NOMO-1 (cell line): ENCODE measurements at regions not wholly inside any gene's neighbourhood (a gene's known extent, or its start where the extent isn't known, plus 50 kb on each side); places are given as distances from the start of the nearest gene placed in this dataset.

Source experiments
- DNase-seq, 2 experiments: peaks; one replicate each; lab custom pipeline; 2025; ENCODE audit not compliant: unreplicated experiment in 2 of 2; lab: John Stamatoyannopoulos, UW

DNA sequence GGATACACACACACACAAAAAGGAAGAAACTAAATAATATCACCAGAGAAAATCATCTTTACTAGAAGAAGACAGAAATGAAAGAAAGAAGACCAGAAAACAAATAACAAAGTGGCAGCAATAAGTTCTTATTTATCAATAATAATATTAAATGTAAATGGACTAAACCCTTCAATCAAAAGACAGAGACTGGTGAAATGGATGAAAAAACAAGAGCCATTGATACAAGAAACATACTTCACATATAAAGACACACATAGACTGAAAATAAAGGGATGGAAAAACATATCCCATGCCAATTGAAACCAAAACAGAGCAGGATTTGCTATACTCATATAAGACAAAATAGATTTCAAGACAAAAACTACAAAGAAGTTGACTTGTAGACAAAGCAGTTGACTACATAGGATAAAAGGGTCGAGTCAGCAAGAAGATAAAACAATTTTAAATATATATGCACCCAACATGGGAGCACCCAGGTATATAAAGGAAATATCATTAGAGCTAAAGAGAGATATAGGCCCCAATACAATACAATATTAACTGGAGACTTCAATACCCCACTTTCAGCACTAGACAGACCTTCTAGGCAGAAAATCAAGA lies 259.4 kb downstream of the EPM2A start:
- DNase-seq: no peak

- DNase-seq: no peak
Observed at GRCh38 chr6:145480024-145480423, 255.3 kb downstream of the EPM2A start.

- no peak for DNase-seq
Observed at GRCh38 chr6:145483191-145483996, 251.9 kb downstream of the EPM2A start.

DNA sequence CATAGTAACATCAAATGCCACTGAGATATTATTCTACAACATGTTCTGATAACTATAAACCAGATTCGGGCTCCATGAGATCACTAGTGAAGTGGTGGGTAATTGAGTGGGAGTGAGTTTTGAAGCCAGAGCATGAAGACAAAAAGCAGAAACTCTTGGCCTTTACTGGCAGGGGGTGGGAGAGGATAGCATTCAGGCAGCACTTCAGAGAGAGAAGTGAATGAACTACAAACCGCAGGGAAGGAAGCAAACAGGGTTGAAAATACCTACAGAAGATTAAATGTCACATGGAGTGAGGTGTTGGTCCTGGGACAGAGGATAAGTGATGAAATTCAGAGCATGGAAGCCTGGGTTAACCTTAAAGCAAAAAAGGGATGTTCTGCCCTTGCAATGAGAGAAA lies 250.0 kb downstream of the EPM2A start:
- no peak for DNase-seq

GRCh38 chr6:145486306-145486705 lies 249.0 kb downstream of the EPM2A start:
- no peak for DNase-seq

DNA sequence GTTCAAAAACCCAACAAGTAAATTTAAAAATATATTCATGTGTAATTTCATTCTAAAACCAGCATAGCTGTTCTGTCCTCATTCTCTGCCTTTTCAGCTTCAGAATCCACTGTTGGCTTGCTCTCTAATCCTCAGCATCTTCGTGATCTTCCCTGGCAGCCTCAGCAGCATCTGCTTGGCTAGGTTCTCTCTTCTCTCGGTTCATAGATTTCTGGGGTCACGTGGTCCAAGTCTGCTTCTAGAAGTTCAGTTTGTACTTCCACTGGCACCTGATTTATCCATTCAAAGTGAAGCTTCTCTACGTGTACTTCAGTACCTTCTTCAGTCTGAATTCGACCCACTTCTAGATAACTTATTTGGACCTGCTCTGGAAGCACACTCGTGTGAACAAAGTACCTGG lies 245.7 kb downstream of the EPM2A start:
- no peak for DNase-seq

- no peak for DNase-seq
Observed at GRCh38 chr6:145490068-145490467, 245.3 kb downstream of the EPM2A start.

GRCh38 chr6:145491126-145491525 lies 244.2 kb downstream of the EPM2A start:
- no peak for DNase-seq

DNA sequence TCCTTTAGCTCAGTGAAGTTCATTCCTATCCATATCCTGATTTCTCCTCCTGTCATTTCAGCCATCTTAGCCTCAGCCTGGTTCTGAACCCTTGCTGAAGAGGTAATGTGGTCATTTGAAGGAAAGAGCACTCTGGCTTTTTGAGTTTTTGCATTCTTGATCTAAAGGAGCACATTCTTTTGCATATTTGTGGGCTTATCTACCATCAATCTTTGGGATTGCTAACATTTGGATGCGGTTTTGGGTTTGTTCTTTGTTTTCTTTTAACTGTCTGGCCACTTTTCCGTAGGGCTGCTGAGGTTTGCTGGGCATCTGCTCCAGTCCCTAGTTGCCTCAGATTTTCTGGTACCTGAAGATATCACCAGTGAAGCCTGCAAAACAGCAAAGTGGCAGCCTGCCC lies 238.3 kb downstream of the EPM2A start:
- DNase-seq: no peak

DNA sequence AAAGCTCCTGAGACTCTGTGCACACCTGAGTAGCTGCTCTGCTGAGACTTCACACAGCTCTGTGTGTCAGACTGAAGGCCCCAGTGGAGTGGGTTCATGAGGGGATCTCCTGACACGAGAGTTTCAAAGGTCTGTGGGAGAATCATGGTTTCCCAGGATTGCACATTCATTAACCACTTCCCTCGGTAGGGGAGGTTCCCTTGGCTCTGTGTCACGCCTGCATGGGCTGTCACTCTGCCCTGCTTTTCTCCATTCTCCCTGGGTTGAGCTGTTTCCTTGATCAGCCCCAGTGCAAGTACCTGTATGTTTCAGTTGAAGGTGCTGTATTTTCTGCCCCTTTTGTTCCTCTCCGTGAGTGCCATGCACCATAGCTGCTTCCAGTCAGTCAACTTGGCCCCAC lies 236.9 kb downstream of the EPM2A start:
- no peak for DNase-seq

DNA sequence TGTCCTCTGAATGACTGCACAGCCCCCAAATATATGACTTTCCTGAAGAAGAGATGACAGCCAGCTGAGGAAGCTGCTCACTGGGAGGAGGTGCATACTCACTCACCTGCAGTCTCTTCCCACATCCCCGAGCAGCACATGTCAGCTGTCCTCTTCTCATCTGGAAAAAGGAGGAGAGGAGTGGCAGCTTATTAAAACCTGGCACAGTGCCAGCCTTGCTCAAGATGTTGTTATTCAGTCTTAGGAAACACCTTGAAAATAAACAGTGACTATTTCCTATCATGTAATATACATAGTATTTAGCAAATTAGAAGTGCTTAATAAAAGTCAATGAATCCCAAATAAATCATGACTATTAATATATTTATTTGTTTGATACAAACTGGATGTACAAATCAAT lies 232.9 kb downstream of the EPM2A start:
- no peak for DNase-seq

DNA sequence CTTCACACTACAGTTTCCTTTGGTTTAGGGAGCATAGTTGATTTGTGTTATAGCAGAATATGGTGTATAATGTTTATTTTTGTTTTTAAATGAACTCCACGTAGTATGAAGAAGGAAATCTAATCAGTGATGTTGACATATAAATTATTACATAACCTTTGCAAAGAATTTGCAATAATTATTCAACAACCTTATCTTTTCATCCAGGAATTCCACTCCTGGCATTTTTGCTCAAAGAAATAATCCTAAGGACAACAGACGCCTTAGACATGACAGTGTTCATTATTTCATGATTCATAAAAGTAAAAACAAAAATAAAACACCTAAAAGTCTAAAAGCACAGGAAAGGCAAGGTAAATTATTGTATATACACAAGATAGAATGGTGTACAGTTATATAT lies 229.2 kb downstream of the EPM2A start:
- no peak for DNase-seq

DNA sequence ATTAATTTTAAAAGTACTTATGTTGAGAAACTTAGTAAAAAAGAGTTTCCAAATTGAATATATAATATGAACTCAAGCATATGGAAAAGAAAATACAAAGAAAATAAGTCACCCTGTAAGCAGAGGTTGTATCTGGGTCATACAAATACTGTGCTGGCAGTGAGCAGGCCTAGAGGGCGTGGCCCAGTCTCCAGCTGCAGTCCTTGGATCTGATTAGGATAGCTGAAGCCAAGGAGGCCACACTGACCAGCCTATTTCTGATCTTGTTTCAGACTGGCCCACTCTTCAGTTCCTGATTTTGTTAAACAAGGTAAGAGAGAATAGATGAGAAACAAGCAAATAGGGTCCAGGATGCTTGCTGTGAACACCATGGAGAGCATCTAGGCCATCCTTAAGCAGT lies 228.8 kb downstream of the EPM2A start:
- DNase-seq: no peak

- no peak for DNase-seq
Observed at GRCh38 chr6:145507239-145507638, 228.1 kb downstream of the EPM2A start.

GRCh38 chr6:145508107-145508506 lies 227.2 kb downstream of the EPM2A start:
- DNase-seq: no peak

DNA sequence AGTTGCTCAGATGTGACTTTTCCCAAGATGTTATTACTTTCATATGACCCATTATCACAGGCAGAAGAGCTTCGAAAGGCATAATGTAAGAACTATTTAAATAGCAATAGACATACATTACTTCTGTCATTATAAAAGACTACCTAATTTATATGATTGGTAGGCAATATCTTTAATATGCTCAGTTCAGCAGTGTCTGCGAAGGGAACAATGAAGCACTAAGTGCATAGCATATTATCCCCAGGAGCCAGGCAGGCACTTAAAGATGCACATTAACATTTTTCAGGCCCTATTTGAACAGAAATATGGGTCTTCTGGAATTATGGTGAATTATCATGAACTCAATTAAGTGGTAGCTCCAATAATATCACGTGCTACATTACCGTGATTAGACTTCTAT lies 217.8 kb downstream of the EPM2A start:
- DNase-seq: no peak

DNA sequence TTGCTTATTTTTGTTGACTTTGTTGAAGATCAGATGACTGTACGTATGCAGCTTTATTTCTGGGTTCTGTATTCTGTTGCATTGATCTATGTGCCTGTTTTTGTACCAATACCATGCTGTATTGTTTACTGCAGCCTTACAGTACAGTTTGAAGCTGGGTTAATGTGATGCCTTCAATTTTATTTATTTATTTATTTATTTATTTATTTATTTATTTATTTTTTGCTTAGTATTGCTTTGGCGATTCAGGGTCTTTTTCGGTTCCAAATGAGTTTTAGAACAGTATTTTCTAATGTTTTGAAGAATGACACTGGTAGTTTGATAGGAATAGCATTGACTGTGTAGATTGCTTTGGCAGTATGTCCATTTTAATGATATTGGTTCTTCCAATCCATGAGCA lies 210.3 kb downstream of the EPM2A start:
- DNase-seq: no peak

DNA sequence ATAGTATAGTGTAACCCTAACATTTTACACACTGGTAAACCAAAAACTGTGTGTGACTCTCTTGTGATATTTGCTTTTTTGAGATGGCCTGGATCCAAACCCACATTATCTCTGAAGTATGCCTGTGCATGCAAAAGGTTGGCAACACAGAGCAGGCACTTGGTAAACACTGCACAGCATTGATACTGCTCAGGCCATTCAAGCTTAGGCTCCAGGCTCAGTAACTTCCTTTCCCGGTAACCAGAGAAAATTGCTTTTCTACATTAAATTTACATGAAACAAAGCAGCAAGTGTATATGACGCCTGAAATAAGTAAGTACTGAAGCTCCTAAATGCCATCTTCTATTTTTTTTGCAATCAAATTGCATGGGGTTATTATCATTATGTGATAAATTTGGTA lies 205.7 kb downstream of the EPM2A start:
- DNase-seq: no peak

DNA sequence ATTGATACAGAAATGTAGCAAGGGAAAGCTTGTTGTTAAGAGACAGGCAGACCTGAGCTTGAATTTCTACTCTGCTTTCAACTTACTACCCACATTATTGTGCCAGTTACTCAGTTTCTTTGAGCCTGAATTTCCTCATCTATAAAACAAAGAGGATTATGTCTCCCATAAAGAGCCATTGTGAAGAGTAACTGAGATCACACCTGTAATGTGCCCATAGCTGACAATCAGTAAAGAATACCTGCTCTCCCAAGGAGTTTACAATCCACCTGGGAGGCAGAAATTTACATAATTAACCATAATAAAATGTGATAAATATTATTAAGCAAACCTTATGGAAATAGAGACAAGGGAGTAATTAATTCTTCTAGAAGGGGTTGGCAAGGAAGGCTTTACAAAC lies 204.9 kb downstream of the EPM2A start:
- DNase-seq: no peak

DNA sequence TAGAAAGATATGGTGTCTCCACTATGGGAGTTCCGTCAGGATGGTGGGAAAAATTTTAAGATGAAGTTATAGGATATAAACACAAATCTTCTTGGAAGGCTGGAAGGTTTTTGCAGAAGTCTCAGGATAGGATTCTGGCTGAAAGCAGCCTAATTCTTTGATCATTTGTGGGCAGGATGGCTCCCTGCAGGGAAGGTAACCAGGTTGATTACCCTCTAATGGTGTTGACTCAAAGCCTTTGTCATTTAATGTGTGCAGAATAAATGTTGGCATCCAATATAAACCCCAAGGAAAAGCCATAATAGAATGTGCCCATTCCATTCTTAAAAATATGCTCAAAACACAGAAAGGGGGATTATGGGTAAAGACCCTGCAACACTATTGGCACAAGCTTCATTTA lies 204.3 kb downstream of the EPM2A start:
- DNase-seq: no peak

DNA sequence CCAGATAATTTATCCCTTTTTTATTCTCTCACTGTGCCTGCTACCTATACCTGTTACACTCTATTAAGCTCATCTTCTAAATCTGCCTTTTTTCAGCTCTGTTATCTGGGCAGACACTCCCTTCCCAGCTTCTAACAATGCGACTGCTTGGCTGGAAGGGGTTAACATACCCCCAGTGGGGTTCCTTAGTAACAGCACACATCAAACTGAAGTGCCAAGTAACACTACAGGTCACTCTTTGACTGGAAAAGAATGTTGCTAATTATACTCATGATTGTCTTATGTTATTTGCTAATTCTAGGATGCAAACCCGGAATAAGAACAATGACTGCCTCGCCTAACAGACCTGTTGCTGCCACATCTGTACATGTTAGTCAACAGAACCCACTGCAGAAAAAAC lies 203.5 kb downstream of the EPM2A start:
- no peak for DNase-seq

DNA sequence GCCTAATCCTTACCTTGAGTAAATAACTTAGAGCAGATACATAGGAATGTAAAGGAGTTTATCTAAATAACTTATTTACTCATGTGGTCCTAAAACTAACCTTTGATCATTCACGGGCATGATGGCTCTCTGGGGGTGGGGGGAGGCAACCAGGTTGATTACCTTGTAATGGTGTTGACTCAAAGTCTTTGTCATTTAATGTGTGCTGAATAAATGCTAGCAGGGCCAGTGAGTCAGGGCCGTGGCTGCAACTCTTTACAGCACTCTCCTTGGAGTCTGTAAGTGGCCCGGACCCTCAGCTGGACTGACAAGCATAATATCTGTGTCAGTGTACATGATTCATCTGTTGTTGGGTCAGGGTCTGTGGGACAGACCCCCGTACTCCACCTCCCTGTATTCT lies 203.0 kb downstream of the EPM2A start:
- DNase-seq: no peak

DNA sequence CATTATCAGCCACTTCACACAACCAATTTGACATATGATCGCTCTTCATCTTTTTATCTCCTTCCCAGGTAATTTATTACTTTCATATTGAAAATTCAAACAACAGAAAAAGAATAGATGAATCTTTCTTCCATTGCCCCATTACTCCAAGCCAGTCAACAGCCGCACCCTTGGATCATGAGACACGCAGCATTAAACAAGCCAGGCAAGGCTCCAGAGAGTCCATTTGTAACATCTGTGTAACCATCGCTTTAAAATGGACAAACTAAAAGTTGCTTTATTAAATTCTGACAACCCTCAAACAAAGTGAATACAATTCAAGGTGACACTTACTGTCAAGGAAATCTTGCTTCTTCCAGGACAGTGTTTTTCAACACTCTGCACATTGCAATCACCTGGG lies 200.3 kb downstream of the EPM2A start:
- no peak for DNase-seq
